DMS53 treated with DMSO at 0.1 percent for 48 hours (cell line): ENCODE measurements at regions not wholly inside any gene's neighbourhood (a gene's known extent, or its start where the extent isn't known, plus 50 kb on each side); places are given as distances from the start of the nearest gene placed in this dataset.
"Not testable (repeated sequence)": the region's sequence is repeated elsewhere in the genome, so short reads cannot be mapped to it uniquely, and the experiment has no call there.

ENCODE experiments used
- DNase-seq: peaks from one replicate; lab custom pipeline; 2025; ENCODE audit not compliant: unreplicated experiment; lab: John Stamatoyannopoulos, UW

- DNase-seq = no peak
These were observed 63.1 kb upstream of the VASH1 start for GRCh38 chr14:76698191-76698590.

GRCh38 chr14:76698631-76699030, 62.6 kb upstream of the VASH1 start:
- no peak for DNase-seq

- no peak for DNase-seq
These were observed 61.9 kb upstream of the VASH1 start for GRCh38 chr14:76699209-76699938.

- DNase-seq = no peak
These were observed 61.2 kb upstream of the VASH1 start for GRCh38 chr14:76699939-76700590.

GRCh38 chr14:76701436-76701835, 59.8 kb upstream of the VASH1 start:
- DNase-seq = no peak

GRCh38 chr14:76701981-76702380, 59.3 kb upstream of the VASH1 start:
- DNase-seq = no peak

- DNase-seq = no peak
These were observed 56.1 kb upstream of the VASH1 start for GRCh38 chr14:76705214-76705613.

- not testable (repeated sequence) for DNase-seq
These were observed 55.1 kb upstream of the VASH1 start for GRCh38 chr14:76706207-76706606.

GRCh38 chr14:76706811-76707210, 54.5 kb upstream of the VASH1 start:
- no peak for DNase-seq

- no peak for DNase-seq
These were observed 53.2 kb upstream of the VASH1 start for GRCh38 chr14:76708028-76708427.

GRCh38 chr14:76708771-76709170, 52.5 kb upstream of the VASH1 start:
- no peak for DNase-seq

GRCh38 chr14:76710056-76711010, 50.9 kb upstream of the VASH1 start:
- peak; percentile 17 for DNase-seq
